GM19025 (cell line): ENCODE measurements at regions not wholly inside any gene's neighbourhood (a gene's known extent, or its start where the extent isn't known, plus 50 kb on each side); places are given as distances from the start of the nearest gene placed in this dataset.

ENCODE experiments used
- ATAC-seq: cut with Tn5 transposase; IDR thresholded peaks from one replicate; pipeline ENCODE4 v1.9.1; 2021; ENCODE audit warnings: mild to moderate bottlenecking, low read depth, moderate library complexity; ENCODE audit not compliant: unreplicated experiment

DNA sequence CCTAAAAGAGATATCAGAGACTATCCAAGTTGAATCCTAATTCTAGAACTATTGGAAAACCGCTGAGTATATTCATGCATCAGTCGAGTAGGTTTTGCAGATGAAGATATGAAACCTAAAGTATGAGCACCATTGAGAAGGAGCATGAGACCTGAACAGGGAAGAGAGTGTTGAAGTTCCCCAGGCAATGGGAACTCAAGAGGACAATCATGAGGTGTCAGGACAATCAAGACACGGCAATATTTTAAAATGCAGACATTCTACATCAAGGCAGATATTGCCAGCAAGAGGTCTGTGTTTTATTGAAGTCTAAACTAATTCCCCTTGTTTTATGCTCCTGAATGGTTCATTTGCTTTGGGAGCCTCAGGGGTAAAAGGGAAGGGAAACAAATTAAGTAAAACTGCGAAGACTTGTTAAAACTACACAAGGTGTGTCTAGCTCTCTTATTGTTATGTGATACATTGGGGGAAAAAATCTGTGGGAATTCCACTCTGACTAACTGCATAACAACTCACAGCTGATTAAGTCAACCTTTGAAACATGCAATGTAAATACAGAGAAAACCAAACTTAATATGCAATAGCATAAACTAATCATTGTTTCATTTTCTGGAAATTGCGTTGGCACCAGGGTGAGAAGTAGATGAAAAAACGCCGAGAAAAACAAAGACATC is 347.9 kb upstream of the ADGRL2 start:
- ATAC-seq = no peak

DNA sequence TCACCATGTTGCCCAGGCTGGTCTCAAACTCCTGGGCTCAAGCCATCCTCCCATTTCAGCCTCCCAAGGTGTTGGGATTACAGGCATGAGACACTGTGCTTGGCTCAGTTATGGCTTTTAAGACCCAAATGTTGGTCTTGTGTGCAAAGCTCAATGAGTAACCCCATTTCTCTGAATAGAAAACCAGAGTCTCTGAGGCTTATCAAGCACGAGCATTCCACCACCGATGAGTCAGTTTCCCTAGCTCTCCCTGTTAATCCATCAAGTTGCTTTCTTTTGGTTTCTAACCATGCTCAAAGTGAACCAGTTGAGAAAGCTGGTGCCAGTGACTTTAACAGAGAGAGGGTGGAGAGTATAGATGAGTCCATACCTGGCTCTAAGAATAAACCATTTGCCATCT is 350.9 kb upstream of the ADGRL2 start:
- no peak for ATAC-seq

- ATAC-seq = no peak
These were observed 354.6 kb upstream of the ADGRL2 start for GRCh38 chr1:81446000-81446669.

- ATAC-seq = no peak
These were observed 357.4 kb upstream of the ADGRL2 start for GRCh38 chr1:81443288-81443687.

DNA sequence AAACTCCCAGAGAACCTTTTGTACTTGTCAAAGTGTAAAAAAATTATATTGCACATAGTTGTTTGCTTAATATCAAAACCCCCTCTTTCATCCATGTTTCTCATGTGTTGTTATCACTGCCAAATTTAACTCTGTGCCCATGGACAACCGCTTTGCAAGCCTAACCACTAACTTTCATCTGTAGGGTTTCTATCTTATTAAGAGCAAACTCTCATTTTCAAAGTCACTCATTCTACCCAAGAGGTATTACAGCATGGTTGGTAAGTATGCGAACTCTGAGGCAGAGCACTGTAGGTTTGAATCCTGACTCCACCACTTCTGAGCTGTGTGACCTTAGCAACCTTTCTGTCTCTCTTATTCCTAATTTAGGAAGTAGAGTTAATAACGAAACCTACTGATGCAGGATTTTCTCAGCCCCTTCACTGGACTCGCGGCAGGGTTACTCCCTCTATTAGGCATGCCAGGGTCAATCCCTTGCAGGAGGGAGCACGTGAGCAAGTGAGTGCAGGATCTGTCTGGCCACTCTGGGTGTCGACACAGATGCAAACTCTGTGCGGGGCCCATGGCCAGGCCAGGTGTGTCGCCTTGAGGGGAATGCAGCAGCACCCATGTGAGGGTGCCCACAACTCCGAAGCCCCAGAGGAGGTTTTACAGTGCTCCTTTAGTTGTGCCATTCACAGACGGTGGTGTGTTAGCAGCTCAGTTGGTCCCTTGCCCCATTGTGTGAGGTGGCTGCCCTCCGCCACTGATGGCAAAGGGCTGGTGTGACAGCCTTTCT is 361.5 kb upstream of the ADGRL2 start:
- no peak for ATAC-seq

DNA sequence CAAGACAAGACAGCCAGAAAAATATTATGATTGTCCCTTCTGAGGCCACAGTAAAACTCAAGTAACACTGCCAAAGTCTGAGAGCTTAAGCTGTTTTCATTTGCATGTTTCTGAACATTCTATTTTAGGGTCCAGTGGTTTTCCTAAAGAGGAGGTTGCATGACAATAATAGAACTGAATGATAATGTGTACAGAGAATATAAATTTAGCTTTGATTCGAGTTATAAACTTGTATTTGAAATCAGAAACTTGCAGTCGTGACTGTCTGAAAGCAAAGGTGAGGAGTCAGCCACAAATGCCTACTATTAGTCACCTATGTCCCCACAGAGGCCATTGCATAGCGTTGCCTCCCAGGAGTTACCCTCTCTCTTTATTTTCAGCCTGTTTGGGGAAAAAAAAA is 363.1 kb upstream of the ADGRL2 start:
- ATAC-seq = no peak

DNA sequence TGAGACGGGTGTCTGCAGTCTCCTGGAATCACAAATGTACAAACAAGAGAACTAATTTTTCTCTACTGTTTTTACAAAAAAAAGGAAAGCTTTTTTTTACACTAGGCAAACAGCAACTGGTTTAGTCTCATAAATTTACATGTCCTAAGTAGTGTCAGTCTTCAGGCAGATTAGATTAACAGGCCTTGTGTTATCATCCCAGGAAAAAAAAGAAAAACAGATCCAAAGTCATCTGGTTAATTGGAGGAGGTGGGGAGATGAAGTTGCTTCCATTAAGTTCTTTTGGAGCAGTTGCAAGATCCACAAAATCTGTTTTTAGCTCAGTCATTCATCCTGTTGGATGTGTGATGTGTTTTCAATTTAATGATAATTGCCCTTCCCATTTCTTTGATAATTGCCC is 363.5 kb upstream of the ADGRL2 start:
- ATAC-seq = no peak

- no peak for ATAC-seq
These were observed 365.6 kb upstream of the ADGRL2 start for GRCh38 chr1:81435175-81435574.

- ATAC-seq = no peak
These were observed 367.1 kb upstream of the ADGRL2 start for GRCh38 chr1:81433676-81434075.

GRCh38 chr1:81432654-81433109 is 368.1 kb upstream of the ADGRL2 start:
- ATAC-seq = no peak

- no peak for ATAC-seq
These were observed 368.7 kb upstream of the ADGRL2 start for GRCh38 chr1:81432059-81432458.

GRCh38 chr1:81431624-81432000 is 369.1 kb upstream of the ADGRL2 start:
- ATAC-seq = no peak

DNA sequence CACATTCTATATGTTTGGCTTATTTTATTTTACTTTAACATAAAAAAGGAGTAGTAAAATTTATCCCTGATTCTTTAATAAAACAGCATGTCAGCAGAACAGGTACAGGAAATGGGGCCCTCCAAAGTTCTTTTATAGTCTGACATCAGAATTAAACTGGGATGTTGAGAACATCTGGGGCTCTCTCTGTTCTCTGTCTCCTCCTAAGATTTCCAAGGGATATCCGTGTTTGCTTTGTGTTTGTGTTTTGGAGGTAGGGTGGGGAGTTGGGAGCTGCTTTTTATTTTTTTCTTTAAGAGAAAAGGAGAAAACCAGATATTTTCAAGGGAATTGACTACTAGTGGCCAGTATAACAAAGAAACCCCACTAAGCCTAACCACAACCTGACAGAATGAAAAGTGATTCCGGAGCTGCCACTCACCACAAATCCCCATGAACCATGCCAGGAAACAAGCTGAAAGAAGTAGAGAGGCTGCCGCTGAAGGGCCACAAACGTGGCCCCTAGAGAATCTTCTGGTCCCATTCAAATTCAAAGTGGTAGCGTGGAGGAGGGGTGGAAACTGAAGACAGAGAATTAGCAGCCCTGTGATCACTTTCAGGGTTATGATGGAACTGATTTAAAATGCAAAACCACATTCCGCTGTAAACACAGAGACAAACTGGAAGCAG is 369.6 kb upstream of the ADGRL2 start:
- ATAC-seq = no peak

GRCh38 chr1:81430236-81430938 is 370.3 kb upstream of the ADGRL2 start:
- no peak for ATAC-seq

DNA sequence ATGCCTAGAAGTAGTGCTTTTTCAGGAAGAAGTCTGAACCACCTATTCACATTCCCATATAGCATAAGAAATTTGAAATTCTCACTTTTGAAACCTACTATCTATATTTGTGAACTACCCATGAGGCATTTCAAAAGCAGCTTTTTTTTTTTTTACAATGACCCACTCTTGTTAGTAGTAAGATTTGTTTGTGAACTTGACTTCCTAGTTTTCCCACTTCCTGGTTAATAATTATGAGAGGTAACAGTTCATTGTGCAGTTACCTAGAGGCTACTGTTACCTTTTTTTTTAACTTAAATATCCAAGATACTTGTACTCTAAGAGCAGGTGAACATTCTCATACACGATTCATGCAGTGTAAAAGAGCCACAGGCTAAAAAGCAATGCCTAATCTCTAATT is 371.7 kb upstream of the ADGRL2 start:
- no peak for ATAC-seq

- ATAC-seq = no peak
These were observed 375.9 kb upstream of the ADGRL2 start for GRCh38 chr1:81424816-81425215.

DNA sequence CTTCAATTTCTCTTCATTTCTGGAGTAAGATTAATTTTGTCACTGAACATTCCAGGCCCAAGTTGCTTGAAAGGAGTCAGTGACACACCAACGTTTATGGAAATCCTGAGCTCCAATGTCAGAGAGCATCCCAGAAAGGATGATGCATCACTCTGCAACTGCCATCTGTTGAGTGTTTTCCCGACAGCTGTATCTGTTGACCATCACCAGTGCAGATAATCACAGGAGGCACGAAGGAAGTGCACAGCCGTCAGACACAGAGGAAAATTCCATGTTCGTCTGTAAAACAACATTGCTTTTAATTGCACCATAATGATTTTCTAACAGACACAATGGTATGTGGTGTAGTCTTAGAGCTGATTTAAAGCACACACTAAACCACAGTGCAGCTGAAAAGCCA is 376.7 kb upstream of the ADGRL2 start:
- no peak for ATAC-seq

DNA sequence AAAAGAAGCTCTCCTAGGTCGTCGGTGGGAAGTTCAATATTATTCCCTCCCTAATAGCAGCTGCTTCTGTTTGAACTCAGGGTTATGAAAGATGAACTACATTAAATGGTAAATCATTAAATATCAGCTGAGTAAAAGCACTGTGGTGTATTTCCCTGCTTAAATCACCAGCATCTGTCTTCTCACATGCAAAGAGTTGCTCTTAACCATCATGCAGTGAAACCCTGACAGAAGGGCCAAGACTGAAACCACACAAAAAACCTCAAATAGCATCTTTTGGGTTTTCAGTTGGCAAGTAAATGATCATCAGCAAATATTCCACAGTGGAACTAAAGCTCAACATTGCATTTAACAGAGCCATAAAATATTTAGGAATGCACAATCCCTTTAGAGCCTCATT is 380.0 kb upstream of the ADGRL2 start:
- ATAC-seq = peak; percentile 95

- peak; percentile 51 for ATAC-seq
These were observed 386.2 kb upstream of the ADGRL2 start for GRCh38 chr1:81414488-81415015.

- ATAC-seq = no peak
These were observed 387.8 kb upstream of the ADGRL2 start for GRCh38 chr1:81412954-81413353.
